GM21619 (cell line): ENCODE measurements at regions not wholly inside any gene's neighbourhood (a gene's known extent, or its start where the extent isn't known, plus 50 kb on each side); places are given as distances from the start of the nearest gene placed in this dataset.
A peak's percentile ranks its signal among the peaks of the same experiment; 100 is the strongest.

Experiments used
- ATAC-seq: cut with Tn5 transposase; IDR thresholded peaks from one replicate; pipeline ENCODE4 v1.9.1; 2021; ENCODE audit not compliant: unreplicated experiment

- no peak for ATAC-seq
Observed at GRCh38 chr12:59252731-59253130, 332.4 kb upstream of the LRIG3 start.

- no peak for ATAC-seq
Observed at GRCh38 chr12:59250766-59251165, 330.5 kb upstream of the LRIG3 start.

- no peak for ATAC-seq
Observed at GRCh38 chr12:59240048-59240447, 319.7 kb upstream of the LRIG3 start.

GRCh38 chr12:59234391-59234790 is 314.1 kb upstream of the LRIG3 start:
- ATAC-seq = no peak

- ATAC-seq = no peak
Observed at GRCh38 chr12:59230334-59230733, 310.0 kb upstream of the LRIG3 start.

- ATAC-seq = no peak
Observed at GRCh38 chr12:59219148-59219547, 298.8 kb upstream of the LRIG3 start.

GRCh38 chr12:59196989-59197388 is 276.7 kb upstream of the LRIG3 start:
- ATAC-seq = no peak

GRCh38 chr12:59194794-59195193 is 274.5 kb upstream of the LRIG3 start:
- no peak for ATAC-seq

- no peak for ATAC-seq
Observed at GRCh38 chr12:59193476-59194050, 273.3 kb upstream of the LRIG3 start.

GRCh38 chr12:59191372-59191771 is 271.1 kb upstream of the LRIG3 start:
- no peak for ATAC-seq

GRCh38 chr12:59186451-59186850 is 266.1 kb upstream of the LRIG3 start:
- no peak for ATAC-seq

GRCh38 chr12:59185295-59185694 is 265.0 kb upstream of the LRIG3 start:
- ATAC-seq = peak; percentile 53

GRCh38 chr12:59182658-59183455 is 262.6 kb upstream of the LRIG3 start:
- no peak for ATAC-seq

GRCh38 chr12:59182191-59182590 is 261.9 kb upstream of the LRIG3 start:
- ATAC-seq = no peak

- ATAC-seq = no peak
Observed at GRCh38 chr12:59181196-59181777, 261.0 kb upstream of the LRIG3 start.

- no peak for ATAC-seq
Observed at GRCh38 chr12:59179231-59179630, 258.9 kb upstream of the LRIG3 start.

GRCh38 chr12:59173695-59174094 is 253.4 kb upstream of the LRIG3 start:
- no peak for ATAC-seq

- ATAC-seq = no peak
Observed at GRCh38 chr12:59168647-59169046, 248.3 kb upstream of the LRIG3 start.

- ATAC-seq = no peak
Observed at GRCh38 chr12:59166457-59166856, 246.2 kb upstream of the LRIG3 start.

GRCh38 chr12:59164991-59165718 is 244.9 kb upstream of the LRIG3 start:
- no peak for ATAC-seq

- no peak for ATAC-seq
Observed at GRCh38 chr12:59164226-59164625, 243.9 kb upstream of the LRIG3 start.

GRCh38 chr12:59158681-59159080 is 238.4 kb upstream of the LRIG3 start:
- ATAC-seq = no peak
